ENCODE measurements at regions not wholly inside any gene's neighbourhood (a gene's known extent, or its start where the extent isn't known, plus 50 kb on each side); places are given as distances from the start of the nearest gene placed in this dataset.
"Not testable (repeated sequence)": the region's sequence is repeated elsewhere in the genome, so short reads cannot be mapped to it uniquely, and the experiment has no call there.

- DNase-seq (ENCODE audit: extremely low read depth in 1 of 2, low read depth in 1 of 2) = no peak
These were observed 694.3 kb downstream of the GRXCR1 start for GRCh38 chr4:43586813-43587212.

DNA sequence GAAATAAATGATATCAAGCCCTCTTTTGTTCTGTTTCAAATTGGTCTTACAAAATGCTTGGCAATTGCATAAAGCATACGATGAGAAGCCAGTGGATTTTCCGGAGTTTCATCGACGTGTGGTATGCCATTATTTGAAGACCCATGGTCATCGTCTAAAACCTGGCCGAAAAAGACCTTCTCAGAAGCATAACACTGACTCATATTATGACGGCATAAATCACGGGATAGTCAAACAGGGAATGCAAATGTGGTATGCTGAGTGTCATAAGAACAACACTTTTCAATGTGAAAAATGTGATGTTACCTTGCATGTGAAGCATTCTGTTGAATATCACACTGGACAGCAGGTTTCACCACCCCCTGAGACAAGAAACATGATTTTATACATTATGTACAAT lies 695.2 kb downstream of the GRXCR1 start:
- DNase-seq (ENCODE audit: extremely low read depth in 1 of 2, low read depth in 1 of 2) = no peak

DNA sequence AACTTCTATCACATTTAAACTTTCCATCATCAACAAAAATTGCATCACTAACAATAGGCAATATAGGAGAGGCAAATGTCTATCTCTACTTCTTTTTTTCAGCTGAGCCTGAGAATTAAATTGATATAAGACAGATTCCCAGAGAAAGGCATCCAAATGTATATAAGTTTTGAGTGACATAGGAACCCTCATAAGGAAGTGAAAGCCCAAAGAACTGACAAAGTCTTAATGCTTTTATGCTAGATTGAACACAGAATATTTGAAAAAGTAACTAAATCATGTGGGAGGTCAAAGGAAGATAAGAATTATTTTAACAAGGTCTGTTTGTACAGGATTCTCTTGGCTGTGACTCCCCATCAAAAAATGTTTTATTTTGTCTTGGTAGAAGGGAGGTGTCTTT lies 714.9 kb downstream of the GRXCR1 start:
- DNase-seq (ENCODE audit: extremely low read depth in 1 of 2, low read depth in 1 of 2) = no peak

GRCh38 chr4:43607827-43608461 lies 715.4 kb downstream of the GRXCR1 start:
- no peak for DNase-seq (ENCODE audit: extremely low read depth in 1 of 2, low read depth in 1 of 2)

GRCh38 chr4:43619219-43619618 lies 726.7 kb downstream of the GRXCR1 start:
- DNase-seq (ENCODE audit: extremely low read depth in 1 of 2, low read depth in 1 of 2) = no peak

DNA sequence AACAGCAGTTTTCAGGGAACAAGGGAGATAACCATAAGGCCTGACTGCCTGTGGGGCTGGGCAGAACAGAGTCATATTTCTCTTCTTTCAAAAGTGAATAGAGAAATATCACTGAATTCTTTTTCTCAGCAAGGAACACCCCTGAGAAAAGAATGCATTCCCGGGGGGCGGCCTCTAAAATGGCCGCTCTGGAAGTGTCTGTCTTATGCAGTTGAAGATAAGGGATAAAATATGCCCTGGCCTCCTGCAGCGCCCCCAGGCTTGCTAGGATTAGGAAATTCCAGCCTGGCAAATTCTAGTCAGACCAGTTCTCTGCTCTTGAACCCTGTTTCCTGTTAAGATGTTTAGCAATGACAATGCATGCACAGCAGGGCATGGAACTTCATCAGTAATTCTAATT lies 745.4 kb downstream of the GRXCR1 start:
- DNase-seq (ENCODE audit: extremely low read depth in 1 of 2, low read depth in 1 of 2) = not testable (repeated sequence)

DNA sequence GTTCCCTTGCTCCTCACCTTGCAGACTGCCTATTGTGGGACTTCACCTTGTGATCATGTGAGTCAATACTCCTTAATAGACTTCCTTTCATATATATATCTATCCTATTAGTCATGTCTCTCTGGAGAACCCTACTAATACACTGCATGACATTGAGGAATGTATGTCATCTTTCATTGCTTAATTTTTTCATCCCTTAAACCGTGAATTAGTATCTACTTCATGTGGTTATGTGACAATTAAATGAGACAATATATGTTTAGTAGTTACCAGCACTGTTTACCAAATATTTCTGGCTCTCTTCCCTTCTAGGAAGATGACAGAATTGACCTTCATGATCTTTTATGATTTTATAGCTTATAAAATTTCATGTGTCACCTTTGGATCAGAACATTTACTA lies 759.5 kb downstream of the GRXCR1 start:
- DNase-seq (ENCODE audit: extremely low read depth in 1 of 2, low read depth in 1 of 2) = no peak

DNA sequence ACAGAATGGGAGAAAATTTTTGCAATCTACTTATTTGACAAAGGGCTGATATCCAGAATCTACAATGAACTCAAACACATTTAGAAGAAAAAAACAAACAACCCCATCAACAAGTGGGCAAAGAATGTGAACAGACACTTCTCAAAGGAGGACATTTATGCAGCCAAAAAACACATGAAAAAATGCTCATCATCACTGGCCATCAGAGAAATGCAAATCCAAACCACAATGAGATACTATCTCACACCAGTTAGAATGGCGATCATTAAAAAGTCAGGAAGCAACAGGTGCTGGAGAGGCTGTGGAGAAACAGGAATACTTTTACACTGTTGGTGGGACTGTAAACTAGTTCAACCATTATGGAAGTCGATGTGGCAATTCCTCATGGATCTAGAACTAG lies 767.0 kb downstream of the GRXCR1 start:
- DNase-seq (ENCODE audit: extremely low read depth in 1 of 2, low read depth in 1 of 2) = not testable (repeated sequence)

DNA sequence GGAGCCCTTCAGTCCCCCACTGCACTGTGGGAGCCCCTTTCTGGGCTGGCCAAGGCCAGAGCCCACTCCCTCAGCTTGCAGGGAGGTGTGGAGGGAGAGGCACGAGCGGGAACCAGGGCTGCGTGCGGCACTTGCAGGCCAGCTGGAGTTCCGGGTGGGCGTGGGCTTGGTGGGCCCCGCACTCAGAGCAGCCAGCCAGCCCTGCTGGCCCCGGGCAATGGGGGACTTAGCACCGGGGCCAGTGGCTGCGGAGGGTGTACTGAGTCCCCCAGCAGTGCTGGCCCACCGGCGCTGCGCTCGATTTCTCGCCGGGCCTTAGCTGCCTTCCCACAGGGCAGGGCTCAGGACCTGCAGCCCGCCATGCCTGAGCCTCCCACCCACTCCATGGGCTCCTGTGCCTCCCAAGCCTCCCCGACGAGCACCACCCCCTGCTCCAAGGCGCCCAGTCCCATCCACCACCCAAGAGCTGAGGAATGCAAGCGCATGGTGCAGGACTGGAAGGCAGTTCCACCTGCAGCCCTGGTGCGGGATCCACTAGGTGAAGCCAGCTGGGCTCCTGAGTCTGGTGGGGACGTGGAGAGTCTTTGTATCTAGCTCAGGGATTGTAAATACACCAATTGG lies 776.2 kb downstream of the KCTD8 start:
- DNase-seq (ENCODE audit: extremely low read depth in 1 of 2, low read depth in 1 of 2) = not testable (repeated sequence)

DNA sequence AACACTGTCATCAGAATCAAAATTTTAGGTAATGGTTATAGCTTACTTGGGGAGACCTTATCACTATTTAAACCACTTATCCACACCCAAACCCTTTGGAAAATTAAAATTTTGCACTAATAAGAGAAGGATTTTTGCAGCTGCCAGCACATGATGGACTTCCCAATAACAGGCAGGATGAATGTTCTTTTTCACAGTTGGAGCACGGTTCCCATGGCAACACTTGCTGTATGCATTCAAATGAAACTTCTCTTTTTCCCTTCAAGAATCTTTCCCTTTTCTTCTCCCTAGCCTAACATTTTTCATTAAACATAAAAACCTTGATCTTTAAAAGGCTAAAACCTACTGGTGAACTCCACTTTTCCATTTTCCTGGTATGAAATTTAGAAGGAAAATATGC lies 768.2 kb downstream of the KCTD8 start:
- no peak for DNase-seq (ENCODE audit: extremely low read depth in 1 of 2, low read depth in 1 of 2)

- DNase-seq (ENCODE audit: extremely low read depth in 1 of 2, low read depth in 1 of 2) = no peak
These were observed 766.1 kb downstream of the KCTD8 start for GRCh38 chr4:43682551-43682950.

DNA sequence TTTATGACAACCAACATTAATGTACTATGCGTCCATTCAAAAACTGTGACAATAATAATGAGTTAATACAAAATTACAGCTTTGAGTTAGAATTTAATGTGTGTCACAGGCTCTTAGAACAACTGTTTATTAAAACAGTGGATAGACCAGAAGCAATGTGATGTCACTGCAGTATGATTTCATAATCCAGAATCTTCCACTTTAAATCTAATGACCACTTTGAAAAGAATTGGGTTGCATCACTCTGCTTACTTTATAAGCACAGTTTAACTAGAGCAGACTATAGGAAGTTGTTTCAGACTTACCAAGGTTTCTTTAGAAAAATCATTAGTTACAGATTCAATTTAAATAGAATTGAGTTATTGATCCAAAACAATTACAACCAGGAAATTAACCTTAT lies 758.5 kb downstream of the KCTD8 start:
- DNase-seq (ENCODE audit: extremely low read depth in 1 of 2, low read depth in 1 of 2) = no peak

DNA sequence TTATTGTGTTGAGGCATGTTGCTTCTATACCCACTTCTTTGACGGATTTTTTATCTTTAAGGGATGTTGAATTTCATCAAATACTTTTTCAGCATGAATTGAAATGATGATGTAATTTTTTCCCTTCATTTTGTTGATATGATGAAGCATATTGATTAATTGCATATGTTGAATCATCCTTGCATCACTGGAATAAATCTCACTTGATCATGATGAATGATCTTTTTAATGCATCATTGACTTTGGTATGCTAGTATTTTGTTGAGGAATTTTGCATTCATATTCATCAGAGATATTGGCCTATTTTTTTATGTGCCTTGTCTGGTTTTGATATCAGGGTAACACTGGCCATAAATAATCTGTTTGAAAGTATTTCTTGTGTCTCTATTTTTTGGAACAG lies 754.7 kb downstream of the KCTD8 start:
- DNase-seq (ENCODE audit: extremely low read depth in 1 of 2, low read depth in 1 of 2) = no peak

GRCh38 chr4:43709443-43709842 lies 739.2 kb downstream of the KCTD8 start:
- DNase-seq (ENCODE audit: extremely low read depth in 1 of 2, low read depth in 1 of 2) = no peak

DNA sequence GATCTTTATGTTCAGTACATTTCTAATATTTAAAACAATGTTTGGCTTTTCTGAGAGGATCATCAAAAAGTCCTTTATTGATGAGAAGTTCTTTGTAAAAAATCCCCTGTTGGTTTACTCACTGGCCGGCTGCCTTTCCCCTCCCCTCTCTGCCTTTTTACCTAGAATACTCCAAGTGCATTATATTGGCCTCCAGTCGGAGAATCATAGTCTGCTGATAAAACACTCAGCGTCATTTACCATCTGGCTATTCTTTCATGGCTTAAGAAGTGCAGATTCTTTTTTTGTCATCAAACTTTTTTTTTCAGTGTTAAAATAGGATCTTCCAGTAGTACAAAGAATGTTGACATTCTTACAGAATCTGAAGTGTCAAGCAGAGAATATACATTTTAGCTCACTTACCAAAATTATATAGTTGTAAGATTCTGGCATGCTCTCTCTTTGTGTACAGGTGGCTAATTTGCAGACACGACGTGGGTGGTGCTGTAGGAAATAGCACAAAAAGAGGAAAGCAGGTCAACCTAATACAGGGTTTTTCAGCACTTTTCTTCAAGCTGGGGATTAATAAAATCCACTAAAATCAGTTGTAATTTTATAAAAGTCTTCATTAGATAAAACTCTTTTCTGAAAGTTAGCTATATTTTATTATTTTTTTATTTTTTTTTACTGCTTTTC lies 731.8 kb downstream of the KCTD8 start:
- DNase-seq (ENCODE audit: extremely low read depth in 1 of 2, low read depth in 1 of 2) = no peak

DNA sequence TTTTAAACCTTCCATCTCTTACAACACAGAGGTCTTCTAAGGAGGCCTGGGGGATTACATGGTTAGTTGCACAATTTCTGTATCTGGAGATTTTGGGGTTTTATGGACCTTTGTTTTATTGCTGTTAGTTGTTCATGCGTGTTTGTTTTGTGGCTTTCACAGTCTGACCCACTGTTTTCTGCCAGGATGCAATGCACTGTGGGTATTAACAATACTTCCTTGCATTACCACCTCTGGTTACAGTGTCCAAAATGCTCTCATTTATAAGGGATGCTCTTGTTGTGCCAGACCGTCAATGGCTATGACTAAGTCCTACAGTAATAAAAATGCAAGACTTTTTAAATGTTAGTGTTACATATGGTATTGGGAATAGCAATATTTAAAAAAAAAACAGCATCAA lies 730.2 kb downstream of the KCTD8 start:
- DNase-seq (ENCODE audit: extremely low read depth in 1 of 2, low read depth in 1 of 2) = no peak

DNA sequence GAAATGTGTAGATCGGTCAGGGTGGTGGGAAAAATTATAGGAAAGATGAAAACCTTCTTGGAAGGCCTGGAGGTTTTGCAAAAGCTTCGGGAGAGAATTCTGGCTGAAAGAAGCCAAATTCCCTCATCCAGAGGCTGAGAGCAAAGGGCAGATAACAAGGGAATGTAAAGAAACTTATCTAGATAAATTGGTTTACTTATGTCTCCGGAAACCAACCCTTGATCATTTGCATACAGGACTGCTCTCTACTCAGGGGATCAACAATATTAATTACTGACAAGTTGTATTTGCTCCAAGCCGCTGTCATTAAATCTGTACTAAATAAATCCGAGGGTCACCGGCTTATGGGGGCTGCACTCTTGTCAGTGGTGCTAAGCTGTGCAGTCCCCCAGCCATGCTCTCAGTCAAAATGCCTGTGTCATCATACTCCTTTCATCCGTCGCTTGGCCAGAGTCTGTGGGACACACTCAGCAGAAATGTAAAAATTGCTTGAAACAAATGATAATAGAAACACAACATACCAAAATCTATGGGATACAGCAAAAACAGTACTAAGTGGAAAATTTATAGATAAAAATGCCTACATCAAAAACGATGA lies 715.7 kb downstream of the KCTD8 start:
- no peak for DNase-seq (ENCODE audit: extremely low read depth in 1 of 2, low read depth in 1 of 2)

DNA sequence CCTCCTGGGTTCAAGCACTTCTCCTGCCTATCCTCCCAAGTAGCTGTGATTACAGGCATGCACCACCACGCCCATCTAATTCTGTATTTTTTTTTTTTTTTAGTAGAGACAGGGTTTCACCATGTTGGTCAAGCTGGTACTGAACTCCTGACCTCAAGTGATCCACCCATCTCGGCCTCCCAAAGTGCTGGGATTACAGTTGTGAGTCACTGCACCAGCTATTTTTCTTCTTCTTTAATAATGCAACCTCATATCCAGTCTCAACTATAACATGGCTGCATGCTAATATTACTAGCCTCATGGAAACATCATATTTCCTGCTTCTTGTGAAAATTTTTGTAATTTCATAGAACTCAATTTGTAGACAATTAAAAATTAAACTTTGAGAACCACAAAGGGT lies 706.5 kb downstream of the KCTD8 start:
- DNase-seq (ENCODE audit: extremely low read depth in 1 of 2, low read depth in 1 of 2) = no peak

GRCh38 chr4:43754566-43754965 lies 694.0 kb downstream of the KCTD8 start:
- no peak for DNase-seq (ENCODE audit: extremely low read depth in 1 of 2, low read depth in 1 of 2)

DNA sequence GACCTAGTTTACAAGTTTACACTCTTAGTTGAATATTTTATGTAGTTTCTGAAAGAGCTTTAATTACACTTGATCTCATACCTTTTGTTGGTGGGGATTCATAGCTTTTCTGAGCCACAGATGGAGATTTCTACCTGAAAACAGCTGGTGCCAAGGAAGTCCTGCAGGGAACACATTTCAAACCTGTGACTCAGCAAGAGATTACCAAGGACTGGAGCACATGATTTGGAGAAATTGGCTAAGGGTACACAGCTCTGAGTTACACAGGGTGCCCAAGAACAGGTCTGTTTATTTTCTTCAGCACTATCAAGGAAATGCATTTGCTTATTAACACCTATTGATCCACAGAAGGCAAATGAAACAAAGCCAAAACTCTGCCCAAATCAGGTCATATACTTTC lies 691.5 kb downstream of the KCTD8 start:
- DNase-seq (ENCODE audit: extremely low read depth in 1 of 2, low read depth in 1 of 2) = no peak

DNA sequence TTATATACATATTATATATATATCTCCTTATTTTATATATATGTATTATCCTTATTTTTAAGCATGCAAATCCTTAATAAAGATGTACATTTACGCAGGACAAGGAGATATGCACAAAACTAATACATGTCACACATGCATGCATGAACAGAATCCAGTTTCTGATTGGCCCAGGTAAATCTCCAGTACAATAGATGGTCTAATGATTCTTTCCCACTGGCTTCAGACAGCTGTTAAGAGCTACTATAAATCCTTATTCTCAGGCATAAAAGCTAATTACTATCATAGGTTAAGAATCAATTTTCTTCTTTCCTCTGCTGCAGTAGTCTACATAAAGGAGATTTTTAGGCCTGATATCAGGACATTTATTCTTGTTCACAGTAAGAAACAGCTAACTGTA lies 689.8 kb downstream of the KCTD8 start:
- no peak for DNase-seq (ENCODE audit: extremely low read depth in 1 of 2, low read depth in 1 of 2)

GRCh38 chr4:43763029-43763610 lies 685.5 kb downstream of the KCTD8 start:
- no peak for DNase-seq (ENCODE audit: extremely low read depth in 1 of 2, low read depth in 1 of 2)

Data from stimulated activated CD8-positive, alpha-beta memory T cell treated with anti-CD3 and anti-CD28 coated beads, Interleukin-7, amount 100 ng/mL, for 48 hours (primary cell).